ENCODE measurements at regions not wholly inside any gene's neighbourhood (a gene's known extent, or its start where the extent isn't known, plus 50 kb on each side); places are given as distances from the start of the nearest gene placed in this dataset.

DNA sequence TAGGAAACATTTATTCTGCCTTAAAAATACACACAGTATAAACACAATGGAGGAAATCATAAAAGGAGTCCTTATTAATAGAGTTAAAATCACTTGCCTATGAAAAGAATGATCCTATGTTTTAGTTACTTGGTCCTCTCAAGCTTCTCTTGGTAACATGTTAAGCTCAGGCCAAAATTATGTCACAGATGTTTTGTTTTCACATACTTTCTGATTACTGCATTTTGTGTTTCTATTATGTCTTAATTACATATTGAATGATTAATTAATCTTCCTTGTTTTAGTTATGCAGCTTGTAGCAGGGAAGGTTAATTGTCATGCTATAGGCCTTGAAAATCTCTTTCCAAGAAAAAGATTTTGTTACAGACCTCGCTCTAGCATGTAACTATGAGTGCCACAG is 406.0 kb downstream of the PLA2G4A start:
- TF ChIP-seq, protein P1, sequence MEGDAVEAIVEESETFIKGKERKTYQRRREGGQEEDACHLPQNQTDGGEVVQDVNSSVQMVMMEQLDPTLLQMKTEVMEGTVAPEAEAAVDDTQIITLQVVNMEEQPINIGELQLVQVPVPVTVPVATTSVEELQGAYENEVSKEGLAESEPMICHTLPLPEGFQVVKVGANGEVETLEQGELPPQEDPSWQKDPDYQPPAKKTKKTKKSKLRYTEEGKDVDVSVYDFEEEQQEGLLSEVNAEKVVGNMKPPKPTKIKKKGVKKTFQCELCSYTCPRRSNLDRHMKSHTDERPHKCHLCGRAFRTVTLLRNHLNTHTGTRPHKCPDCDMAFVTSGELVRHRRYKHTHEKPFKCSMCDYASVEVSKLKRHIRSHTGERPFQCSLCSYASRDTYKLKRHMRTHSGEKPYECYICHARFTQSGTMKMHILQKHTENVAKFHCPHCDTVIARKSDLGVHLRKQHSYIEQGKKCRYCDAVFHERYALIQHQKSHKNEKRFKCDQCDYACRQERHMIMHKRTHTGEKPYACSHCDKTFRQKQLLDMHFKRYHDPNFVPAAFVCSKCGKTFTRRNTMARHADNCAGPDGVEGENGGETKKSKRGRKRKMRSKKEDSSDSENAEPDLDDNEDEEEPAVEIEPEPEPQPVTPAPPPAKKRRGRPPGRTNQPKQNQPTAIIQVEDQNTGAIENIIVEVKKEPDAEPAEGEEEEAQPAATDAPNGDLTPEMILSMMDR (IDR thresholded peaks at IDR 0.05; ENCODE audit: extremely low read depth, missing control alignments): no peak
- no peak for DNase-seq (ENCODE audit: low spot score)

DNA sequence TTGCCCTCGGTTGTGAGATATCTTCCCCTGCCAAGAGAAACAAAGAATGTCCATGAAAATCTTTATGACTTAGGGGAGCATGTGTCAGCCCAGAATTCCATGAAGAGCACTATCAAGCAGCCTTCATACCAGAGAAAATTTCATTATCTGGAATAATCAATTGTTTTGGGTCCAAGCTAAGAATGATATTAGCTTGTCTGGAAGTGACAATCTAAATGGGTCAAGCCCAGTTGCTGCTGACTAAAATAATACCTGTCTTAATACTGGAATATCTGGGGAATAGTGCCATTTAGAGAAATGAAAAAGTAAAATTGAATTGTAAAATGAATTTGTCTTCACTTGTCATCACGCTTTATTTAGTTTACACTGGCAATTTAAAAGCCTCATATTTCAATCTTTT is 407.4 kb downstream of the PLA2G4A start:
- TF ChIP-seq, protein P1 (IDR thresholded peaks at IDR 0.05; ENCODE audit: extremely low read depth, missing control alignments): no peak
- DNase-seq (ENCODE audit: low spot score): no peak

DNA sequence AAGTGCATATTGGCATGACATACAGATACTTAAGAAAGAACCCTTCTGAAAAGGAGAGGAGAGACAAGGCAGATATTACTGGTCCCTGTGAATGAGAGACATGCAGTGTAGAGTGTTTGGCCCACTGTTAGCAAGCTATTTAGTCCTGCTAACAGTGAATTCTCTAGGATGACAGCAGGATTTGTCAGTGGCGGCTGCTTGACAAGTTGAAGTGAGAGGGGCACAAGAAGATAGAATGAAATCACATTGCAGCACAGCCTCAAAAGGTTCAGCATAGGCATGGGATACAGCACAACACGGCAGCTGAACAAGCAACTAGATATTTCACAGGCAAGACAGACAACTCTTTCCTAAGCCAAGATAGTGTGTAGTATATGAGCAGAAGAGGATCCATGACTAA is 407.9 kb downstream of the PLA2G4A start:
- DNase-seq (ENCODE audit: low spot score): no peak
- TF ChIP-seq, protein P1 (IDR thresholded peaks at IDR 0.05; ENCODE audit: extremely low read depth, missing control alignments): no peak

DNA sequence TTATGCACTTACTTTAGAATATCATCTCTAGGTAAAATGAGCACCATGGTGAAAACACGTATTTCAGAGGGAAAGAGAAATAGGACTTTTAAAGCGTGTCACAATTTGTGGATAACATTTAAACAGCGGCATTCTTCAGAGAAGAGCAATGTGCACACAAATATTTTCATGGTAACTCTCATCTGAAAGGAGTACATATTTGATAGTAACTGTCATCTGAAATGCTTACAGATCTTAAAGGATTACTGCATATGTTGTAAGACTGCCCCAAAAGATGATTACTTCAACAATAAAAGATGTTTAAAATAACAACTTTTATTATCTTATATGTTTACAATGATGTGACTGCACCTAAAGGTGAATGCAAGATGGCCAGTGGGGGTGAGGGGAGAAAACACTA is 408.8 kb downstream of the PLA2G4A start:
- no peak for DNase-seq (ENCODE audit: low spot score)
- TF ChIP-seq, protein P1 (IDR thresholded peaks at IDR 0.05; ENCODE audit: extremely low read depth, missing control alignments): no peak

DNA sequence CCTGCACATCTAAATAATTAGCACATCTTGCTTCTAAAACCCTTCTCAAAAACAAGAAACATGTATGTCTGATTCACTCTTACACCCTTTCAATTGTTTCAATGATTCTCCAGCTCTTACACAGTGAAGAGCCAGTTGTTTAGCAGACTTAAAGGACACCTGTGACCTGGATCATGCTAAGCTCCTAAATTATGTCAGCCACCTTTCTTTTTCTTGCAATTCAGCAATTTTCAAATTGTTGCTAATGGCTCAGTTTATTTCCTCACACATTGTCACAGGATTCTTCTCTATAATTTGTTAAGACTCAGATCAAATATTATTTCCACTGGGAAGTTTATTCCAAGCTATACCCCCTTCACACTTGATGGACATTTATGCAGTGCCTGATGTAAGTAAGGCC is 413.2 kb downstream of the PLA2G4A start:
- TF ChIP-seq, protein P1 (IDR thresholded peaks at IDR 0.05; ENCODE audit: extremely low read depth, missing control alignments): no peak
- no peak for DNase-seq (ENCODE audit: low spot score)

DNA sequence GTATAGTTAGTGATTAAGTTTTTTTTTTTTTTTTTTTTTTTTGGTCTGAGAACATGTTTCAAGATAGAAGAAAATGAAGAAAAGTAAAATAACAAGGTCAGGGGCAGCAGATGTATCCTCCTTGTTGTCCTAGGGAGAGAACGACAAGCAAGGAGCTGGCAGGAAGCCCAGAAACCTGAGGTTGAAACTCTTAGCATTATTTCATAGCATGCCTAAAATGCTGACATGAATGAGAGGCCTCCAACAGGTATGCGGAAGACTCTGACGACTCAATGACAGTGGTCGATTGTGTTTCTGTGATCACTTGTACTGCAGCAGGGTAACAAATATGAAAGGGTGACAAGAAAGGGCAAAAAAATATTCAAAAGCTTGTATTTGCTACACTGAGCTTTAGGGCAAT is 415.9 kb downstream of the PLA2G4A start:
- DNase-seq (ENCODE audit: low spot score): no peak

DNA sequence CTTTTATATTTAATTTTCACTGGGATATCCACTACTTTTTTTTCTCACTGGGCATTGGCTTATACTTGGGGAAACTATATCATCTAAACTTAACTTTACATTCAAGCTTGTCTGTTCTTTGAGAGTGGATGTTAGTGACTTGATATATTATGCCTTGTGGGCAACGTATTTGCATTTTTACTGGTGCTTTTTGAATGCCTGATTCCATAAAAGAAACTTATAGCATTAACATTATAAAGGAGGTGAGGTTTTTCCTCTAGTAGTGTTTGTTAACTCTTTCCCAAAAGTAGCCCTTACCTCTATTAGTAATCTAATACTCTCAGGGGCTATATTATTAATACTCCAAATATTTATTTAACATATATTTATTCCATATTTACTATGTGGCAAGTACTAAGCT is 416.5 kb downstream of the PLA2G4A start:
- no peak for DNase-seq (ENCODE audit: low spot score)
- TF ChIP-seq, protein P1 (IDR thresholded peaks at IDR 0.05; ENCODE audit: extremely low read depth, missing control alignments): no peak

More for the DNA sequence above, 415.9 kb downstream of the PLA2G4A start:
- TF ChIP-seq, protein P1 (IDR thresholded peaks at IDR 0.05; ENCODE audit: extremely low read depth, missing control alignments): no peak
